ENCODE measurements at regions not wholly inside any gene's neighbourhood (a gene's known extent, or its start where the extent isn't known, plus 50 kb on each side); places are given as distances from the start of the nearest gene placed in this dataset.

- DNase-seq (ENCODE audit: low read depth, low spot score) = no peak
These were observed 232.1 kb downstream of the LMO4 start for GRCh38 chr1:87560601-87561360.

- DNase-seq (ENCODE audit: low read depth, low spot score) = no peak
These were observed 234.5 kb downstream of the LMO4 start for GRCh38 chr1:87563211-87563610.

GRCh38 chr1:87565861-87566260 is 237.2 kb downstream of the LMO4 start:
- DNase-seq (ENCODE audit: low read depth, low spot score) = no peak

GRCh38 chr1:87568005-87568404 is 239.3 kb downstream of the LMO4 start:
- DNase-seq (ENCODE audit: low read depth, low spot score) = no peak

GRCh38 chr1:87568911-87569310 is 240.2 kb downstream of the LMO4 start:
- no peak for DNase-seq (ENCODE audit: low read depth, low spot score)

- DNase-seq (ENCODE audit: low read depth, low spot score) = no peak
These were observed 243.3 kb downstream of the LMO4 start for GRCh38 chr1:87572008-87572407.

- DNase-seq (ENCODE audit: low read depth, low spot score) = no peak
These were observed 244.2 kb downstream of the LMO4 start for GRCh38 chr1:87572891-87573290.

GRCh38 chr1:87575528-87575927 is 246.8 kb downstream of the LMO4 start:
- no peak for DNase-seq (ENCODE audit: low read depth, low spot score)

GRCh38 chr1:87578464-87578863 is 249.8 kb downstream of the LMO4 start:
- no peak for DNase-seq (ENCODE audit: low read depth, low spot score)

GRCh38 chr1:87583459-87583858 is 254.8 kb downstream of the LMO4 start:
- DNase-seq (ENCODE audit: low read depth, low spot score) = no peak

- no peak for DNase-seq (ENCODE audit: low read depth, low spot score)
These were observed 255.9 kb downstream of the LMO4 start for GRCh38 chr1:87584586-87584985.

GRCh38 chr1:87586501-87586900 is 257.8 kb downstream of the LMO4 start:
- DNase-seq (ENCODE audit: low read depth, low spot score) = no peak

- no peak for DNase-seq (ENCODE audit: low read depth, low spot score)
These were observed 259.8 kb downstream of the LMO4 start for GRCh38 chr1:87588495-87588894.

GRCh38 chr1:87591492-87591891 is 262.8 kb downstream of the LMO4 start:
- no peak for DNase-seq (ENCODE audit: low read depth, low spot score)

- no peak for DNase-seq (ENCODE audit: low read depth, low spot score)
These were observed 263.5 kb downstream of the LMO4 start for GRCh38 chr1:87592156-87592555.

- no peak for DNase-seq (ENCODE audit: low read depth, low spot score)
These were observed 266.2 kb downstream of the LMO4 start for GRCh38 chr1:87594736-87595383.

GRCh38 chr1:87595384-87595781 is 266.7 kb downstream of the LMO4 start:
- no peak for DNase-seq (ENCODE audit: low read depth, low spot score)

- peak; percentile 52 for DNase-seq (ENCODE audit: low read depth, low spot score)
These were observed 269.7 kb downstream of the LMO4 start for GRCh38 chr1:87598429-87598828.

- no peak for DNase-seq (ENCODE audit: low read depth, low spot score)
These were observed 270.9 kb downstream of the LMO4 start for GRCh38 chr1:87599569-87599968.

- DNase-seq (ENCODE audit: low read depth, low spot score) = no peak
These were observed 271.6 kb downstream of the LMO4 start for GRCh38 chr1:87600055-87600850.

GRCh38 chr1:87600854-87601253 is 272.2 kb downstream of the LMO4 start:
- DNase-seq (ENCODE audit: low read depth, low spot score) = no peak

- no peak for DNase-seq (ENCODE audit: low read depth, low spot score)
These were observed 274.9 kb downstream of the LMO4 start for GRCh38 chr1:87603626-87604025.

GRCh38 chr1:87612956-87613355 is 284.3 kb downstream of the LMO4 start:
- DNase-seq (ENCODE audit: low read depth, low spot score) = no peak
